NCI-H526 treated with DMSO at 0.1 percent for 48 hours (cell line): ENCODE measurements at regions not wholly inside any gene's neighbourhood (a gene's known extent, or its start where the extent isn't known, plus 50 kb on each side); places are given as distances from the start of the nearest gene placed in this dataset.
"Not testable (repeated sequence)": the region's sequence is repeated elsewhere in the genome, so short reads cannot be mapped to it uniquely, and the experiment has no call there.

Source experiments
- DNase-seq: peaks from one replicate; lab custom pipeline; 2025; lab: John Stamatoyannopoulos, UW

DNA sequence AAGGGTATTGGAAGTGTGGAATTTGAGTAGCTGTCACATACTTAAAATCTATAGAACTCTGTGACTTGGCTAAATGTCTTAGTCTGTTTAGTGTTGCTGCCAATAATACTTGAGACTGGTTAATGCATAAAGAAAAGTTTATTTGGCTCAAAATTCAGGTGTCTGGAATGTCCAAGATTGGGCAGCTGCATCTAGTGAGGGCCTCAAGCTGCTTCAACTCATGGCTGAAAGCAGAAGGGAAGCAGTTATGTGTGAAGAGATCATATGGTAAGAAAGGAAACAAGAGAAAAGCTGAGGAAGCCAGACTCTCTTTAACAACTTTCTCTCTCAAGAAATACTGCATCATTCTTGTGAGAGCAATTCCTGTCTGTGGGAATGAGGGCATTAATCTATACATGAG, 1043.3 kb upstream of the CDH6 start:
- no peak for DNase-seq

DNA sequence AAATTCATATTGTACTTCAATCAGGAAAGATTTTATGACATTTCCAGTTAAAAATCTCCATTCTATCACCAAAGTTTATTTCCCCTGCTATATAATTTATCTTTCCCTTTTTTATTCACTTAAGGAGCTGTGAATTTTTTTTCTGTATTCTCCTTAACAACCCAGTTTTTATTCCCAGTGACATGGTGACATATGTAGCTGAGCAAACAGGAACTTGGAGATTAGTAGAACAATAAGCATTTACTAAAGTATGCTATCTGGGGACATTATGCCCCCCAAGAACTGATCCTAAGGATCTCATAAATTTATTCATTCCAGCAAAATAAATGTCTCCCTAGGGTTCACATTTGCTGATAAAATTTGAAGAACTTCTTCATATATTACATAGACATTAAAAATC, 1044.0 kb upstream of the CDH6 start:
- DNase-seq = no peak

DNA sequence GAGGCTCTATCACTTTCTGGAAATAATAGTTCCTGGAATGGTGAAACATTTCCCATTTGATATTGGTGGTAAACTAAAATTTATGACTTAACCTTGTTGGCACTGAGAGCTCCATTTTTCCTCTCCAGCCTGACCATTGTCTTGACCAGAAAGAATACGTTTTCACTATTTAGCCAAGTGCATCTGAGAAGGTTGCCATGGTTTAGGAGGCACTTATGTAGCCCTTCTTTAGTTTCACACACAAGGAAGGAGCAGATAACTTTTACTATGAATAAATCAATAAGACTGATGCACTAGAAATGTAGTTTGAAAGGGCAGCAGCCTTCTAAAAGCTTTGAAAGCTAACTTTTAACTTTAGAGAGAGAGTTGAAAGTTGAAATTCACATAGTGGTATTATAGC, 1045.5 kb upstream of the CDH6 start:
- DNase-seq = no peak

DNA sequence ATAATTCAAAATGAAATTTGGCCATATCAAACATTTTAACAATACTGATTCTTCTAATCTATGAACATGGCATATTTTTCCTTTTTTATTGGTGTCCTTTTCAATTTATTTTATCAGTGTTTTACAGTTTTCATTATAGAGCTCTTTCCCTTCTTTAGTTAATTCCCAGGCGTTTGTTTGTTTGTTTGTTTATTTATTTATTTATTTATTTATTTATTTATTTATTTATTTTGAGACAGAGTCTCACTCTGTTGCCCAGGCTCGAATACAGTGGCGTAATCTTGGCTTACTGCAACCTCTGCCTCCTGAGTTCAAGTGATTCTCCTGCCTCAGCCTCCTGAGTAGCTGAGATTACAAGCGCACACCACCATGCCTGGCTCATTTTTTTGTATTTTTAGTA, 1049.4 kb upstream of the CDH6 start:
- DNase-seq = not testable (repeated sequence)

DNA sequence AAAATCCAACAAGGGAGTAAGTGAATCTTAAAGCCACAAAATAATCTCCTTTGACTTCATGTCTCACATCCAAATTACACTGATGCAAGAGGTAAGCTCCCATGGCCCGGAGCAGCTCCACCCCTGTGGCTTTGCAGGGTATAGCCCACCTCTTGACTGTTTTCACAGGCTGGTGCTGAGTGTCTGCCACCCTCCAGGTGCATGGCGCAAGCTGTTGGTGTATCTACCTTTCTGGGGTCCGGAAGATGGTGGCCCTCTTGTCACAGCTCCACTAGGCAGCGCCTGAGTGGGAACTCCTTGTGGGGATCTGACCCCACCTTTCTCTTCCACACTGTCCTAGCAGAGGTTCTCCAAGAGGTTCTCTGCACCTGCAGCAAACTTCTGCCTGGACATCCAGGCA, 1051.1 kb upstream of the CDH6 start:
- DNase-seq = no peak

DNA sequence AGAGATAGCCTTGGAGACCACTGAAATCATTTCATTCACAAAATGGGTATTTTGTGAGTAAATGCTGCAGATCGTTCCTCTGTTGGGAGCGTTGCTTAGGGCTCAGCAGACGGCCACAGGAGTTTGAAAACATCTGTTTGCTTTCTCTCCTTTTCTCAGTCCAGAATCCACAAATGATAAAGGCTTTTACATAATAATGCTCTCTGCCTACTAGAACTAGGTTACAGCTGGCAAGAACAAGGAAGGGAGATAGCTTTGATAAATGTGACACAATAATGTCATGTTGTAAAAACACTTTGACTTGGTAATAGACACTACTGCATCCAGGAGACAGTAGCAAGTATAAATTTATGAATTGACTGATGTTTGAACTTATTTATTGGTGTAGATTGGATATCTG, 1072.4 kb upstream of the CDH6 start:
- no peak for DNase-seq

DNA sequence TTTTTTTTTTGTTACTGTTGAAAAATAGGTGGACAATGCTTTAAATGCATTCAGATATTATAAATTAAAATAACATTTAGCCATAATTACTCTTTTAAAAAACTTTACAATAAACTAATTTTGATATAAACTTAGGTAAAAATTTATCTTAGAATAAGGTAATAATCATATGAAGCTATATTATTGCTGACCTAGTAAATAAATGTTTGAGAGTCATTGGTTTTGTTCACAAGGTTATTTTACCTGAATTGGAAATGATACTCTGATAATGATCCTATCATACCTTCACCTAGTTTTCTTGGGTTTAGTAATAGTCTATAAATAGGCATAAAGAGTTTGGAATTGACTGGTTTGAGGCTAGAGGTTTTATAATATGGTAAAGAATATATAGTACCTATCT, 1076.4 kb upstream of the CDH6 start:
- DNase-seq = no peak

DNA sequence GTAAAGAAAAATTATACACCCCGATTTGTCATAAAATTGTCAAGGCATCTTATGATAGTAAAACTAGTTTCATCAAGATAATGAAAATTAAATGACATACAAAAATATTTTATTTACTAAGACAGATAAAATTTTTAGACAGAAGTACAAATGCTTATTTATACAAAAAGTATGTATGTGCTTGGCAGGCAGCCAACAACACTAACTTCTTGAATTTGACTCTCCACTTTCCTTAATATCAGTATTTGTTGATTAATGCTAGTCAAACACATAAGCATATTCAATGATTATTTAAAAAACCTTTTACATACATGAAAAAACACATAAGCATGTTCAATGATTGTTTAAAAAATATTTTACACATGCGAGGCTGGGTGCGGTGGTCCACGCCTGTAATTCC, 1079.9 kb upstream of the CDH6 start:
- DNase-seq = no peak

DNA sequence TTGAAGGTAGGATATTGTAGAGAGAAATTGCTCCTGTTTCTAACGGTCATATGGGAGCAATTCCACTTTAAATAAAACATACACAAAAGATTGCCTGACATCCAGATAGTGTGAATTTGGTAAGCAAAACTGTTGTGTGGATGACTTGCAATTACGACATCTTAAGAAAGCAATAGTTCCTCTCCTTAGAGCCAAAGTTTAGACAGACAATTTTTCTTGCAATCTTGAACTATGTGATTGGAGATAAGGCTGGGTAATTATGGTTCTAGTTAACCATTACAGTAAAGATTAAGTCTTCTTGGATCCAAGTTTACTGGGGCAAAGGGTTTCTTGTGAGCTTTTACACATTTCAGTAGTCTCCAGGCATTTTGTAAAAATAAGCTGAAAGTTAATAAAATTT, 1080.6 kb upstream of the CDH6 start:
- no peak for DNase-seq

DNA sequence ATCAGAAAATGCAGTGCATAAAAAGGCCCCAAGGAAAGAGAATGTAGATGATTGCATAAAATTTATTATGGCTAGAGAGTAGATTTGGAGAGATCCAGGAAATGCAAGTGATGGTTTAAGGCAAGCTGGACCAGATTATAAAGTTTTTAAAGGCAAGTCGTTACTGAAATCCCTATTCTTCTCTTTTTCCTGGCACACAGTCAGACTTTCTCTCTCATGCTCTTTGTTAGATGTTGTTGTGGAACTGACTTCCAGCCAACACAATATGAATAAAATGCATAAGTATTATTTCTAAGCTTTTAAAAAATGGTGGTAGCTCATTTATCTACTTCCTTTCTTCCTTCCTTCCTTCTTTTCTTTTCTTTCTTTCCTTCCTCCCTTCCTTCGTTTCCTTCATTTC, 1085.4 kb upstream of the CDH6 start:
- DNase-seq = no peak

DNA sequence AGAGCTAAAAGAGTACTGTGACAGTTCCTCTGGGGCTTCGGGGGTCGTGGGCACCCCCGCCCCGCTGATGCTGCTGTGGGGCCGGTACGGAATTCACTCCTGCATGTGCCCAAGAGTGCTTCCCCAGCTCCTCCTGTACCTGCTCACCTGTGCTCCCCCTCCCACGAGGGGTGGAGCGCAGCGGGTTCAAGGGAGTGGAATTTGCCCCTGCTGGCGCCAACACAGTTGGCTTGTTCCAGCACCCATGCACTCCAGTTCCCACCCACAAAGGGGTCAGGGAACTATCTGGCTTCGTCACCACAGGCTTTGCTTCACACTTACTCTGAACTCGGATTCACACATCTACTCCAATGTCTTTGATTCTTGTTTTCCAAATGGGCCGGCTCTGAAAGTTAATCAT, 1086.9 kb upstream of the CDH6 start:
- no peak for DNase-seq

DNA sequence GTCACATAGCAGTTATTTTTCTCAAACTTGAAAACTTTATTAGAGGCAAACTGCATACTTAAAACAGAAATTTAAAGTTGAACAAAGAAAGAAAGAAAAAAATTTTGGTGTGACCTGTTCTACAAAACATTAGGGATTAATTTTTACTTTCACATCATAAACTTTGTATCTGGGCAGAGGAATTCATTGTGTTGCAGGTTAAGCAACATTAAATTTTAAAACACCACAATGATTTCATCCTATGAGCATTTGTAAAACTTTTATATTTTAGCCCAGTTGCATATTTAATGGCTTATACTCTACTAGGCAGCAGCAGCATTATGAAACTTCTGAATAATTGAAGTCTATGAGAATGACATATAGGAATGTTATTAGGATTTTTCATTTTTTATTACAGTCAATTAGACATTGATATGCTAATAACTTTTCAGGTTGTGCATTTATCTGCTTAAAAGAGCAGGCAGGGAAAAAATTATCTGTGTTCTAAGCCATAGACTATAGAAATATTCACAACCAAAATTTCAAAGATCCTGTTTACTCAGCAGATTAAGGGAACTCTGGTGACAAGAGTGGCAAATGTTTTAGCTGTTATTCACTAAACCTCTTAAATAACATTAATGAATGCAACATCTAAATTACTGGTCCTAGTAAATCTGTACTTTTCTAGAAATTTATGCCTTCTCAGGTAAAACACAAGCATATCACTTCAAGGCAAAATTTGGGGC, 1088.5 kb upstream of the CDH6 start:
- no peak for DNase-seq

DNA sequence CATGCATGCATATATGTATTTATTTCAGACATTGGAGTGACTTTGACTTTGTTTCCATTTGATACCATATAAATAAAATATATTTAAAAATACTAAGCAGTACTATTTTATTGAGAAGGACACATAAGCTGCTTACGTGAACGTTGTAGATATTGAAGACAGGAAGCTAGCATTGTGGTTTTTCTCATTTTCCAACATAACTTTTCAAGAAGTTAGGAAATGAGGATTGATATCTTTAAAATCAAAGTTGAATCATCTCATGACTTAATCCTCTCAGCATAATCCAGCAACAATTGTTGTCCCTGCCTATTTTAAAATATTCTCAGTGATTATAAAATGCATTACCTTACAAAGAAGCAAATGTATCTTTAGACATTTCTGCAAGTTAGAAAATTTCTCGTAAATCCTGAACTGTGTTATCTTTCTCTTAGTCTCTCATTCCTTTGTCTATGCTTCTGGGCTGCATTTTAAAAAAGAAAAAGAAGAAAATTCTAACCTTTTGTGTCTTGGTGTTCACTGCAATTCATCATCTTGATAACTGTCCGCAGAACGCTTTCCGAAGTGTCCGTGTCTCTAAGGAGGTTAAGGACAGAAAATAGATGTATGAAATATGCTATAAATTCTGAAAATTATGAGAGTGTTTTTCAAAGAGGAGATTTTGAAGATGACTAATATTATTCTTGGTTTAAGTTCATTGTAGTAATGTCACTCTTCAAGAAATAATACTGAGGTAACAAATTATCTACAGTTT, 1089.9 kb upstream of the CDH6 start:
- no peak for DNase-seq

DNA sequence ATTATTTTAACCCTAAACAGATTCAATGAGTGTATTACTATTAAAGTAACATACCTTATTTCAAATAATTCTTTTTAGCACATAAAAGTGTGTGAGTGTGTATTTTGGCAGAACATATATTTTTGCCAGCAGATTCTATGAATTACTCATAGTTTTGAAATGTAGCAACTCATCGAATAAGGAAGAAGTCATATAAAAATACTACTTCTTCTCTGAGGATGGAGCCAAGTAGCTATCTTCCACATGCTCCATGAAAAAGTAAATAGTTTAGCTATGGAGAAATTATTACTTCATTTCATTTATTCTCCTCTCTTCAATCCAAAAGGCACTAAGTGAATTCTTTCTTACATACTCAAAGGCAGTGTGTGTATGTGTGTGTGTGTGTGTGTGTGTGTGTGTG, 1090.4 kb upstream of the CDH6 start:
- DNase-seq = no peak

DNA sequence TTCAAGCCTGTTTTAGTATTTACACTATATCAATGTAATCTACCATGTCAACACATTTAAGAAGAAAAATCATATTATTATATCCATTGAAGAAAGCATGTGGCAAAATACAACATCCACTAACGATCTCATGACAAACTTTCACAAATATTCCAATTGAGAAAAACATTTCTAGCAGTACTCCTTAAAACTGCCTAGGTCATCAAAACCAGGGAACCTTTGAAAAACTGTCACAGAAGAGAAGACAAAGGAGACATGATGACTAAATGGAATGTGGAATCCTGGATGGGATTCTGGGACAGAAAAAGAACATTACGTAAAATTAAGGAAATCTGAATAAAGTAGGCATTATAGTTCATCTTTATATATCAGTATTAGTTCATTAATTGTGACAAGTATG, 1091.3 kb upstream of the CDH6 start:
- no peak for DNase-seq

DNA sequence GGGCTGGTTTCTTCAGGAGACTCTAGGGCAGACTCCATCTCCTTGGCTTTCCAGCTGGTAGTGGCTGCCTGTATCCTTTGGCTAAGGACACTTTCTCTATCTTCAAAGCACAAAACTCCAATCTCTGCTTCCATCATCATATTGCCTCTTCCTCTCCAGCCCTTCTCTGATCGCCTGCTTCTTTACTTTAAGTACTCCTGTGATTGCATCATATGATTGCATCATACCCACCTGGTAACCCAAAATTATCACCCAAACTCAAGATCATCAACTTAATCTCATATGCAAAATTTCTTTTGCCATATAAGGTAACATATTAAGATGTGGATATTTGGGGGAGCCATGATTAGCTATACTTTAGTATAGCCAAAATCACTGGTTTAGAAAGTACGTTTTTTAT, 1092.6 kb upstream of the CDH6 start:
- DNase-seq = no peak

DNA sequence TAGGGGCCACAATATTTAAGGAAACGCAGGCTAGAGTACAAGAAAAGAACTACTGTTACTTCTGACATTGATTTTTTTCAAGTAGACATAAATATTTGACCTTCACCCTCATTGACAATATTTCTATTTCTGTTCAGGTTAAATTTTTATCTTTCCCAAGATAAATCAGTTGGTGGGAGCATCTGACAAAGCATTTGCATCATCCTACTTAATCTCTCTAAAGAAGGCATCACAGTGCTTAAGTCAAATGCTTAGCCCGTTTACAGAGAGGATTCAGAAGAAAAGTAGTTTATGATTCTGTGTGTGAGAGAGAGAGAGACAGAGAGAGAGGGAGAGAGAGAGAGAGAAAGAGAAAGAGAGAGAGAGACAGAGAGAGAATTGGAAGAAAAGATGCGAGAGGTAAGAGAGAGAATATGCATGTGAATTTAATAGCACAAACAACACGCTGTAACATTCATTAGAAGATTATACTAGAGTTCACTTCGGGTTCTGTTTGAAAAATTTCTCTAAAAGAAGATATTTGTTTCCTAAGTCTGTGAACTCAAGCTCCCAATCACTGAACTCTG, 1093.3 kb upstream of the CDH6 start:
- no peak for DNase-seq

DNA sequence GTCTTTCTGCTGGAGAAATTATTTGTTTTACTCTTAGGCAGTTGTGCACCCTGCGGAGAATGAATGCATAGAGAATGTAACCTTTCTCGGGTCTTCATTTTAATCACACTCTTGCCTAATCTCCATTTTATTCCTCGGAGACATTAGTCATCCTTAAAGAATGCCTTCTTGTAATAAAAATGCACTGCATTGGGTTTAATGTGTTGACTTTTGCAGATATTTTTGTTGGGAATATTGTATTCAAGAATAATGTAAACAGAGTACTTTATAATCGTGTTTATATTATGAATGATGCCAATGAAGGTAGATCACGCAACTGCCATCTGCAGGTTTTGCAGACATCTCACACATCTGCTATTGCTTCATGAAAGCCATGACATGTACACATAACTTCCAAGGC, 1093.9 kb upstream of the CDH6 start:
- no peak for DNase-seq

DNA sequence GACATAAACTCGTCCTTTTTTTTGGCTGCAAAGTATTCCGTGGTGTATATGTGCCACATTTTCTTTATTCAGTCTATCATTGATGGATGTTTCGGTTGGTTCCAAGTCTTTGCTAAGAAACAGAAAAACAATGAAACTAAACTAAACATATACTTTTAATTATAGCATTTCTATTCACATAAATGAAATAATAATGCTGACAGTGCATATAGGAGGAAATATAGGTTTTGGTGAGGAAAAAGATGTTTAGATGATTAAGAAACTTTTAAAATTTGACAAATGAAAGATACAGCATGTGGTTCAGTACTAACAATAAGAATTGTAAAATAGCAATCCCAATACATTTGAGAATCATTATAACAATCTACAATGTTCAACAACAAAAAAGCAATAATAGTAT, 1094.5 kb upstream of the CDH6 start:
- no peak for DNase-seq

DNA sequence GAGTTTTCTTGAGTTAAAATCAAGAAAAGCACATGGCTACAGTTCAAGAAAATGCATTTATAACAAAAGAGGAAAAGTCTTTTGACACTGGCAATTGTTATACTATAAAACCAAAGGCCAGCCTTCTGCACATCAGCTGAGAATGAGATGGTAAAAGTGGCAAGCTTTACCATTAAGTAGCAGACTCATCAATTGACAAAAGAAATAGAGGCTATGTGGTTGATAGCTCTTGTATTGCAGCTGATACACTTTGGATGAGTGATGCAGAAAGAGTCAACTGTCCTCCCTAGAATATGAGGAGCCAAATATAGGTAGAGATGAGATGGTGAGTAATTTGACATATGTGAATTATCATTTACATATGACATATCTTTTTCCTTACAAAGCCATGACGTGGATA, 1100.9 kb upstream of the CDH6 start:
- DNase-seq = no peak

DNA sequence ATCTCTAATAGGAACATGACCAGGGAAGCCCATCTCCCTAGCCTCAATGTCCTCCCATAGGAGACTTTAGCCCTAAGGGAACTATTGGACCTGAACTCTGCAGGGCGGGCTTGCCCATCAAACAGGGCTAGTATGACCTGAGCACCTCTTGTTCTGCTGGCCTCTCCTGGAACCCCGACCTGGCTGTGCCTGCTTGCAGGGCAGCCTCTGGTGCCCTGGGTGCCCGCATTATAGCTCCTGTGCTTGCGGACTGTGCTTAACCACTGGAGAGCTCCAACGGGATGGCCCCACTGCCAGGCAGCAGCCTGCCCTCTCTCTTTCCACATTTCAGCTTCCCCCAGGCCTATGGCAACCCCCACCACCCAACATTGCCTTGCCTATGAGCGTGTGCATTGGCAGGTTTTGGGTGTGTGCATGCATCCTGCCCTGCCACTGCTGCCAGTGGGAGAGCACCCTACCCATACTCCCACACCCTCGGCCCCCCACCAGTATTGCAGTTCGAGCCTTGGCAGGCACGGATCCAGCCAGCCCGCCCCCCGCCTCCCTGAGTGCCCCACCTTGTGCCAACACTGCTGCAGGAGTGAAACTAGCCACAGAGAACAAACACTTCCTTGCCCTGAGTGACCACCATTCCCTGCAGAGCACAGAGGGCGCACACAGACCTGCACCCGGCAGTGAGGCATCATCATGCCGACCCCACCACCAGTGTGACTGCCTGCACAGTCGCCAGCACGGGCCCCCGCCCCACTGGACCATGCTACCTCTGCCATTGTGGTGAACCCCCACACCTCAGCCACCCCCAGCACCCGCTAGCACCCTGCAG, 1123.8 kb upstream of the CDH6 start:
- no peak for DNase-seq

DNA sequence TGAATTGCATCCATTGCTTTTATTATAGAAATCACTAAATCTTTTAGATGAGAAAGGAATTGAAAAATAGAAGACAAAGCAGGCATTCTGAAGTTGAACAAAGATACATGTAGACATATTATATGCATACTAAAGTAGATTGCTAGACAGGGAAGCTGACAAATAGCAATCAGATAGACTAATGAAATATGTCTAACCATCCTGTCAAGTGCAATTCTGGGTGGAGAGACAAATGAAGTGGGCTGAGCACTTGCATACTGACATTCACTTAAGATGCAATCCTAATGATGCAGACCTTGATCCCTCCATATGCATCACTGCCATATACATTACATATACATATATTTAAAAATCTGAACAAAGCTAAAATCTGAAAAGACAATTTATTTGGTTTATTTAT, 1130.0 kb upstream of the CDH6 start:
- no peak for DNase-seq

DNA sequence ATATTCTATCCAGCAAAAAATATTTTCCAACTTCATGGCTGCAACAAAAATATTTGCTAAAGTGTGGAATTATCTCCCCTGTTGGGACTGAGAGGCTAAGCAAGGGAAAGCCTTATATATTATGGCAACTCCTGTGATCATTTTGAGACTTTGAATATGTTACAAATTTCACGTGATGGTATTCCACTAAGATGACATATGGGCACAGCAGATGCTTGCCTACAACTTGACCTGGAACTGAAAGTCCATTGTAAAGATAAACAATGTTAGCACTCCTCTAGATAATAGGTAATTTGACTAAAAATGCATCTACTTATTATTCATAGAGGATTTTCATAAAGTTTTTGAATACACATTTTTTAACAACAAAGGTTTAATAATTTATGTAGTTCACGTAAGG, 1141.5 kb upstream of the CDH6 start:
- DNase-seq = no peak
